ENCODE measurements at regions not wholly inside any gene's neighbourhood (a gene's known extent, or its start where the extent isn't known, plus 50 kb on each side); places are given as distances from the start of the nearest gene placed in this dataset.
A peak's percentile ranks its signal among the peaks of the same experiment; 100 is the strongest.

DNA sequence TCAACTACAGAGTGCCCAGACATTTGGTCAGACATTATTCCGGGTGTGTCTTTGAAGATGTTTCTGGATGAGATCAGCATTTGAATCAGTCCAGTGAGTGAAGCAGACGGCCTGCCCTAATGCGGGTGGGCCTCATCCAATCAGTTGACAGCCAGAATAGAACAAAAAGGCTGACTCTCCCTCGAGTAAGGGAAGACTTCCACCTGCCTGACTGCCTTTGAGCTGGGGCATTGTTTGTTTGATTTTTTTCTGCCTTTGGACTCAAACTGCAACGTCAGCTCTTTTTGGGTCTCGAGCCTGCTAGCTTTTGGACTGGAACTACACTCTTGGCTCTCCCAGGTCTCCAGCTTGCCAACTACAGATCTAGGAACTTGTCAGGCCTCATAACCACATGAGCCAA, 111.7 kb upstream of the AGAP1 start:
- DNase-seq (ENCODE audit: extremely low spot score) = no peak
- H3K9me3 ChIP-seq = no peaks in the 10 kb centered on the region
- no peak overlapping the region for H3K4me3 ChIP-seq
- no peaks in the 10 kb centered on the region for H3K36me3 ChIP-seq
- TF ChIP-seq POLR2AphosphoS5 (IDR thresholded peaks at IDR 0.05) = no peak
- no peak for TF ChIP-seq EP300 (IDR thresholded peaks at IDR 0.05)
- TF ChIP-seq, protein P1, sequence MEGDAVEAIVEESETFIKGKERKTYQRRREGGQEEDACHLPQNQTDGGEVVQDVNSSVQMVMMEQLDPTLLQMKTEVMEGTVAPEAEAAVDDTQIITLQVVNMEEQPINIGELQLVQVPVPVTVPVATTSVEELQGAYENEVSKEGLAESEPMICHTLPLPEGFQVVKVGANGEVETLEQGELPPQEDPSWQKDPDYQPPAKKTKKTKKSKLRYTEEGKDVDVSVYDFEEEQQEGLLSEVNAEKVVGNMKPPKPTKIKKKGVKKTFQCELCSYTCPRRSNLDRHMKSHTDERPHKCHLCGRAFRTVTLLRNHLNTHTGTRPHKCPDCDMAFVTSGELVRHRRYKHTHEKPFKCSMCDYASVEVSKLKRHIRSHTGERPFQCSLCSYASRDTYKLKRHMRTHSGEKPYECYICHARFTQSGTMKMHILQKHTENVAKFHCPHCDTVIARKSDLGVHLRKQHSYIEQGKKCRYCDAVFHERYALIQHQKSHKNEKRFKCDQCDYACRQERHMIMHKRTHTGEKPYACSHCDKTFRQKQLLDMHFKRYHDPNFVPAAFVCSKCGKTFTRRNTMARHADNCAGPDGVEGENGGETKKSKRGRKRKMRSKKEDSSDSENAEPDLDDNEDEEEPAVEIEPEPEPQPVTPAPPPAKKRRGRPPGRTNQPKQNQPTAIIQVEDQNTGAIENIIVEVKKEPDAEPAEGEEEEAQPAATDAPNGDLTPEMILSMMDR (IDR thresholded peaks at IDR 0.05) = no peak
- TF ChIP-seq POLR2A (IDR thresholded peaks at IDR 0.05; ENCODE audit: low read depth) = no peak
- H3K4me1 ChIP-seq = no peaks in the 10 kb centered on the region
- intact Hi-C loops (cut with DNase I) = no loop called here
- no peak overlapping the region for H3K27ac ChIP-seq (replicated peaks in 1 of 4)
- 58% methylated on average over 6 of the region's 6 CpGs for WGBS
- H3K27me3 ChIP-seq = peaks cover 0 to 8% (median 0%) of the 10 kb centered on the region in 4 donors

DNA sequence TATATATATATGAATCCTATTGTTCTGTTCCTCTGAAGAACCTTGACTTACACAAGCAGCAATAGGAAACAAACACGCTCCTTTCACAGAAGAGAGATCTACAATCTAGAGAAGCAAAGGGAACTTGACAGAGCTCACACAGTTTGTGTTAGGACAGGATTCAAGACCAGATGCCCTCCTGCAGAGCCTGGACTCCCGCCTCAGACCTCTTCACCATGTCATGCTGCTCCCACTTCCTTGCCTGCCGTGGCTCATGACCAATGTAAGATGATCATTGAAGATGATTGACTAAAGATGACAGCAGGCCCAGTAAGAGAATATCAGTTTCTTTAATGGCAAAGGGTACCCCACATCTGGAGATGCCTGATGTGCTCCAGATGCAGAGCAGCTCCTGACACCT, 111.2 kb upstream of the AGAP1 start:
- Histone ChIP-seq H3K4me3 (no peak overlapping the region), H3K9me3 (no peaks in the 10 kb centered on the region), H3K27ac (replicated peaks in 1 of 4) (no peak overlapping the region), H3K27me3 (peaks cover 0 to 8% (median 0%) of the 10 kb centered on the region in 4 donors), H3K4me1 (no peaks in the 10 kb centered on the region), H3K36me3 (no peaks in the 10 kb centered on the region)
- 82% methylated on average over 3 of the region's 3 CpGs for WGBS
- TF ChIP-seq POLR2AphosphoS5 (IDR thresholded peaks at IDR 0.05) (no peak), POLR2A (IDR thresholded peaks at IDR 0.05; ENCODE audit: low read depth) (no peak)
- TF ChIP-seq, protein P1 (IDR thresholded peaks at IDR 0.05) = no peak
- intact Hi-C loops (cut with DNase I) = no loop called here
- no peak for DNase-seq (ENCODE audit: extremely low spot score)

DNA sequence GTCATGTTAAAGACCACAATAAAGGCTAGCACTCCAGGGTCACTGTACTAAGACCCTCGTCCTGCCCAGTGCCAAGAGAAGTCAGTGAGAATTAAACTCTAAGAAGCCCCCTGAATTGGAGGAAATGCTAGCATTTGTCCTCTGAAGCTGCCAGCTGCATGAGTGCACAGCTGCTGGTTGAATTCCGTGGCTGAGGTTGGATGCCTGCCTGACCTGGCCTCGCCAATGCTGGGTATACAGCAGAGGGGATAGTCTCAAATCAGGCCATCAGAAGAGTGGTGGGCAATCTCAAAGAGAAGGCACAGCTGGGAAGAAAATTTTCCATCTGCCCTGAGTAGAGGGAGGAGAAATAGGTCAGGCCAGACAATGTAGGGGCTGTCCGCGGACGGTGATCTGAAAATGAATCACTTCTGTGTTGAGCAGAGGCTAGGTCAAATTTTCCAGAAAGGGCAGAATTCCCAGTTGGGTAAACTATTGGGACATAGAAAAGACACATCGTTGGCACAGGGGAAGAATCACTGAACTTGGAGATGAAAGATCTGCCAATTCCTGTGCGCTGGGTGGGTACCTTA, 110.5 kb upstream of the AGAP1 start:
- no peaks in the 10 kb centered on the region for H3K4me1 ChIP-seq
- 82% methylated on average over 7 of the region's 8 CpGs for WGBS
- no peaks in the 10 kb centered on the region for H3K36me3 ChIP-seq
- TF ChIP-seq, protein P1 (IDR thresholded peaks at IDR 0.05) = no peak
- TF ChIP-seq POLR2AphosphoS5 (IDR thresholded peaks at IDR 0.05) = no peak
- TF ChIP-seq EP300 (IDR thresholded peaks at IDR 0.05) = no peak
- TF ChIP-seq POLR2A (IDR thresholded peaks at IDR 0.05; ENCODE audit: low read depth) = no peak
- H3K27ac ChIP-seq (replicated peaks in 1 of 4) = no peak overlapping the region
- intact Hi-C loops (cut with DNase I) = no loop called here
- peaks cover 0 to 8% (median 0%) of the 10 kb centered on the region in 4 donors for H3K27me3 ChIP-seq
- H3K4me3 ChIP-seq = no peak overlapping the region
- no peaks in the 10 kb centered on the region for H3K9me3 ChIP-seq
- no peak for DNase-seq (ENCODE audit: extremely low spot score)

DNA sequence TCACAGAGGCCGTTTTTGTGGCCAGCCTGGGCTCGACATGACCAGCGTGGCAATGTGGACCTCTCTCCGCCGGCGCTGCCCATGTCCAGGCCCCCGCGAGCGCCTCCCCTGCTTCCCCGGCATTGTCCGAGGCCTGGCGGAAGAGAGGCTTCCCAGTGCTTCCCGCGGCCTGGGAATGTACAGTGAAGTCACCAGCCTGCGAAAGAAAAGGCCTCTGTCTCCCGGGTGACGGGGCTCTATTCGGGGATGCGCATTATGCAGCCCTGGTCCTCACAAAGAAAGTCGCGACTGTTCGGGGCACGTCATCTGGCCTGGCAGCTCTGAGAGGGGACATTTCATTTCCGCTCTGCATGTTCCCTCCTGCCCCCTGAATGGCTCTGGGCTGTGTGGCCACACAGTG, 109.2 kb upstream of the AGAP1 start:
- Histone ChIP-seq H3K4me1 (no peaks in the 10 kb centered on the region), H3K27me3 (peaks cover 0 to 11% (median 0%) of the 10 kb centered on the region in 4 donors), H3K36me3 (no peaks in the 10 kb centered on the region), H3K9me3 (no peaks in the 10 kb centered on the region), H3K4me3 (no peak overlapping the region), H3K27ac (replicated peaks in 1 of 4) (peak overlapping the region in 1 of 4 donors; percentile 30)
- DNase-seq (ENCODE audit: extremely low spot score) = no peak
- TF ChIP-seq, protein P1 (IDR thresholded peaks at IDR 0.05) = no peak
- TF ChIP-seq POLR2A (IDR thresholded peaks at IDR 0.05; ENCODE audit: low read depth) = no peak
- TF ChIP-seq POLR2AphosphoS5 (IDR thresholded peaks at IDR 0.05) = no peak
- TF ChIP-seq EP300 (IDR thresholded peaks at IDR 0.05) = no peak
- intact Hi-C loops (cut with DNase I) = no loop called here
- WGBS = 72% methylated on average over 18 of the region's 24 CpGs

DNA sequence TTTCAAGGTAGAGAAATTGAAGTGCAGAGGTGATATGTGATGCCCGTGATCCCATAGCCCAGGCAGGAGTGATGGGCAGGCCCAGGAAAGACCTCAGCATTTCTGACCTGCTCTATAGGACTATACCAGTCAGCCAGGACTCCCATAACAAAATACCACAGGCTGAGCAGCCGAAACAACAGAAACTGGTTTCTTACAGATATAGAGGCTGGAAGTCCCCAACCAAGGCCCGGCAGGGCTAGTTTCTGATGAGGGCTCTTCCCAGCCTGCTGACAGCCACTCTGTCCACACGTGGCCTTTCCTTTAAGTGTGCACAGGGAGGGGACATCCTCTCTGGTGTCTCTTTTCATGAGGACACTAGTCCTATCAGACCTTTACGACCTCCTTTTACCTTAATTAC, 104.2 kb upstream of the AGAP1 start:
- no peak overlapping the region for H3K27ac ChIP-seq (replicated peaks in 1 of 4)
- no peaks in the 10 kb centered on the region for H3K36me3 ChIP-seq
- WGBS = 83% methylated on average over 4 of the region's 5 CpGs
- TF ChIP-seq, protein P1 (IDR thresholded peaks at IDR 0.05) = no peak
- TF ChIP-seq POLR2A (IDR thresholded peaks at IDR 0.05; ENCODE audit: low read depth) = no peak
- no peak for TF ChIP-seq POLR2AphosphoS5 (IDR thresholded peaks at IDR 0.05)
- no peak for TF ChIP-seq EP300 (IDR thresholded peaks at IDR 0.05)
- no peak overlapping the region for H3K4me3 ChIP-seq
- no peak for DNase-seq (ENCODE audit: extremely low spot score)
- no peaks in the 10 kb centered on the region for H3K9me3 ChIP-seq
- intact Hi-C loops (cut with DNase I) = no loop called here
- no peaks in the 10 kb centered on the region for H3K4me1 ChIP-seq
- H3K27me3 ChIP-seq = peaks cover 0 to 16% (median 0%) of the 10 kb centered on the region in 4 donors
